Mucosa of rectum (tissue), 2 donors: ENCODE measurements at regions not wholly inside any gene's neighbourhood (a gene's known extent, or its start where the extent isn't known, plus 50 kb on each side); places are given as distances from the start of the nearest gene placed in this dataset.
"Not testable (repeated sequence)": the region's sequence is repeated elsewhere in the genome, so short reads cannot be mapped to it uniquely, and the experiment has no call there.

Source experiments
- H3K27ac ChIP-seq, 2 donors: one replicate each; pipeline ENCODE4 v1.7.0; 2013; ENCODE audit warnings: inconsistent platforms in 2 of 2, low read depth in 2 of 2, low read length in 2 of 2
- H3K27me3 ChIP-seq, 2 donors: one replicate each; pipeline ENCODE4 v1.7.0; 2013; ENCODE audit warnings: low read length in 2 of 2; ENCODE audit not compliant: control insufficient read depth in 2 of 2, insufficient read depth in 2 of 2
- H3K36me3 ChIP-seq, 2 donors: one replicate each; pipeline ENCODE4 v1.7.0; 2013; ENCODE audit warnings: low read length in 2 of 2; ENCODE audit not compliant: control insufficient read depth in 2 of 2, insufficient read depth in 2 of 2
- H3K4me1 ChIP-seq, 2 donors: one replicate each; pipeline ENCODE4 v1.7.0; 2013; ENCODE audit warnings: low read length in 2 of 2, mild to moderate bottlenecking in 1 of 2; ENCODE audit not compliant: control insufficient read depth in 2 of 2, insufficient read depth in 2 of 2
- H3K4me3 ChIP-seq, 2 donors: one replicate each; pipeline ENCODE4 v1.7.0; 2013; ENCODE audit warnings: low read length in 2 of 2
- H3K9ac ChIP-seq, 2 donors: one replicate each; pipeline ENCODE4 v1.7.0; 2013; ENCODE audit warnings: low read length in 2 of 2, low read depth in 1 of 2, mild to moderate bottlenecking in 1 of 2
- H3K9me3 ChIP-seq, 2 donors: one replicate each; pipeline ENCODE4 v1.7.0; 2013; ENCODE audit warnings: low read length in 2 of 2; ENCODE audit not compliant: control insufficient read depth in 2 of 2
- donor health status: healthy.
- donor health status: Normal muscosa, but diverticular disease.

- H3K4me3 ChIP-seq, result no peak overlapping the region
- H3K4me1 ChIP-seq, result no peaks in the 10 kb centered on the region
- H3K27ac ChIP-seq, result no peak overlapping the region
- H3K27me3 ChIP-seq, result peaks cover 0 to 3% of the 10 kb centered on the region in 2 donors
- H3K9ac ChIP-seq, result no peak overlapping the region
- H3K9me3 ChIP-seq, result no peaks in the 10 kb centered on the region
- no peaks in the 10 kb centered on the region for H3K36me3 ChIP-seq
Measured at GRCh38 chr20:59485576-59486454, 118.5 kb upstream of the PHACTR3 start.

- H3K4me1 ChIP-seq, H3K9me3 ChIP-seq, H3K4me3 ChIP-seq: not testable (repeated sequence)
Measured at GRCh38 chr20:59488459-59488858, 115.9 kb upstream of the PHACTR3 start.

GRCh38 chr20:59490196-59491004, 113.9 kb upstream of the PHACTR3 start:
- H3K27ac ChIP-seq, H3K9me3 ChIP-seq, H3K4me1 ChIP-seq, H3K4me3 ChIP-seq, H3K9ac ChIP-seq, H3K36me3 ChIP-seq, H3K27me3 ChIP-seq: not testable (repeated sequence)

More at GRCh38 chr20:59488459-59488858, 115.9 kb upstream of the PHACTR3 start:
- H3K36me3 ChIP-seq, H3K27me3 ChIP-seq, H3K9ac ChIP-seq, H3K27ac ChIP-seq: not testable (repeated sequence)

GRCh38 chr20:59491884-59492283, 112.5 kb upstream of the PHACTR3 start:
- no peaks in the 10 kb centered on the region for H3K36me3 ChIP-seq
- H3K4me3 ChIP-seq, result no peak overlapping the region
- no peaks in the 10 kb centered on the region for H3K4me1 ChIP-seq
- H3K27me3 ChIP-seq, result peaks cover 3 to 6% of the 10 kb centered on the region in 2 donors
- H3K9me3 ChIP-seq, result no peaks in the 10 kb centered on the region
- H3K9ac ChIP-seq, result no peak overlapping the region
- H3K27ac ChIP-seq, result no peak overlapping the region

GRCh38 chr20:59493926-59494325, 110.4 kb upstream of the PHACTR3 start:
- Histone ChIP-seq H3K9ac (no peak overlapping the region), H3K4me1 (no peaks in the 10 kb centered on the region), H3K4me3 (no peak overlapping the region), H3K27ac (no peak overlapping the region), H3K27me3 (peaks cover 6% of the 10 kb centered on the region in 2 donors), H3K9me3 (no peaks in the 10 kb centered on the region), H3K36me3 (no peaks in the 10 kb centered on the region)

- H3K9me3 ChIP-seq, result no peaks in the 10 kb centered on the region
- no peaks in the 10 kb centered on the region for H3K4me1 ChIP-seq
- peaks cover 6 to 10% of the 10 kb centered on the region in 2 donors for H3K27me3 ChIP-seq
- no peak overlapping the region for H3K4me3 ChIP-seq
- H3K36me3 ChIP-seq, result no peaks in the 10 kb centered on the region
- H3K9ac ChIP-seq, result no peak overlapping the region
- H3K27ac ChIP-seq, result no peak overlapping the region
Measured at GRCh38 chr20:59495166-59495565, 109.2 kb upstream of the PHACTR3 start.

GRCh38 chr20:59495894-59496510, 108.3 kb upstream of the PHACTR3 start:
- peaks cover 6 to 10% of the 10 kb centered on the region in 2 donors for H3K27me3 ChIP-seq
- no peak overlapping the region for H3K9ac ChIP-seq
- no peak overlapping the region for H3K27ac ChIP-seq
- no peaks in the 10 kb centered on the region for H3K9me3 ChIP-seq
- no peaks in the 10 kb centered on the region for H3K4me1 ChIP-seq
- no peak overlapping the region for H3K4me3 ChIP-seq
- no peaks in the 10 kb centered on the region for H3K36me3 ChIP-seq

GRCh38 chr20:59498291-59498690, 106.0 kb upstream of the PHACTR3 start:
- H3K9me3 ChIP-seq, result no peaks in the 10 kb centered on the region
- no peak overlapping the region for H3K9ac ChIP-seq
- H3K27ac ChIP-seq, result no peak overlapping the region
- no peaks in the 10 kb centered on the region for H3K4me1 ChIP-seq
- H3K27me3 ChIP-seq, result peaks cover 4 to 10% of the 10 kb centered on the region in 2 donors
- H3K4me3 ChIP-seq, result no peak overlapping the region
- H3K36me3 ChIP-seq, result no peaks in the 10 kb centered on the region

GRCh38 chr20:59499863-59500262, 104.5 kb upstream of the PHACTR3 start:
- Histone ChIP-seq H3K27me3 (peaks cover 0 to 10% of the 10 kb centered on the region in 2 donors), H3K36me3 (no peaks in the 10 kb centered on the region), H3K9me3 (no peaks in the 10 kb centered on the region), H3K4me3 (no peak overlapping the region), H3K27ac (no peak overlapping the region), H3K9ac (no peak overlapping the region), H3K4me1 (no peaks in the 10 kb centered on the region)

- Histone ChIP-seq H3K9me3 (no peaks in the 10 kb centered on the region), H3K36me3 (no peaks in the 10 kb centered on the region), H3K4me1 (no peaks in the 10 kb centered on the region), H3K4me3 (no peak overlapping the region), H3K9ac (no peak overlapping the region), H3K27me3 (peaks cover 0 to 2% of the 10 kb centered on the region in 2 donors), H3K27ac (no peak overlapping the region)
Measured at GRCh38 chr20:59508729-59509128, 95.6 kb upstream of the PHACTR3 start.
